ENCODE measurements at regions not wholly inside any gene's neighbourhood (a gene's known extent, or its start where the extent isn't known, plus 50 kb on each side); places are given as distances from the start of the nearest gene placed in this dataset.

DNA sequence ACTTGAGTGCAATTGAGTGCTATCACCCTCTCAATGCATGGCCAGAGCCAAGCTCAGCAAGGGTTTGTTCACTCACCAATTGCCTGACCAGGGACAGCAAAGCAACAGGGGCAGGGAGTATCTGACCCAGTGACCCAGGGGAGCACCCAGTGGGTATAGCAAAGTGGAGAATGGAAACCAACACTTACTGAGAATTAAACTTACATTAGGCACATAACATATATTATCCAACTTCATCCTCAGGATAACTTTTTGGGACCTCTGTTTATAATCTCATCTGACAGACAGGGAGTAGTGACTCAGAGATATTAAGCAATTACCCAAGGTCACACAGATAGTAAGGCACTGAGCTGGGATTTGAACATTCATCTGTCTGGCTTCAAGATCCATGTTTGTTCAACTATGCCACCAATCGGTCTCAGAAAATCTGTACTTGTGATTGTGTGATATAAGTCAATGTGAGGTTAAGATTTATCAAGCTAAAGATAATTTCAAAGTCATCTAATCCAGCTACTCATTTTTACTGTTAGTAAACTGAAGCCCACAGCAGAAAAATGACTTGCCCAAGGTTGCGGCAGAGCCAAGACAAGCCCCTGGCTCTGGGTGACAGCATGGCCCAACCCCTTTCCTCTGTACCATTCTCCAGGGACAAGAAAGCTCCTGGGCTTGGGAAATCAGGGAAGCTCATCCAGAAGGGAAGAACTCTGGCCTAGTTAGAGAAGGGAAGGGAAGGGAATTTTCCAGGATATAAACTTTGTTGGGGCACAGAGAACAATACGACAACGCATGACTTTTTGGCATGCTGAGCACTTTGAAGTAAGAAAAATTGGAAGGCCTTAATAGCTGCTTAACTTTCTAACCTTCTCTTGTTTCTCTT lies 138.0 kb upstream of the SMAD3 start:
- H3K27ac ChIP-seq (ENCODE audit: low read depth, low read length), result no peak overlapping the region
- peaks cover 2% of the 10 kb centered on the region for H3K27me3 ChIP-seq (ENCODE audit: control insufficient read depth, insufficient read depth, low read length)
- CTCF ChIA-PET, result interaction anchor here (0.8 kb wide), 1 partner anchor 8 kb away, joined by 3 read pairs; no protein-coding TSS in a partner anchor
- POLR2A ChIA-PET, result no interaction called here
- H3K4me3 ChIP-seq (ENCODE audit: low read depth, low read length), result no peak overlapping the region
- peaks cover 14% of the 10 kb centered on the region for H3K9me3 ChIP-seq (ENCODE audit: control insufficient read depth, insufficient read depth, low read length)
- DNase-seq (ENCODE audit: low read depth, low spot score), result no peak
- TF ChIP-seq, protein P1, sequence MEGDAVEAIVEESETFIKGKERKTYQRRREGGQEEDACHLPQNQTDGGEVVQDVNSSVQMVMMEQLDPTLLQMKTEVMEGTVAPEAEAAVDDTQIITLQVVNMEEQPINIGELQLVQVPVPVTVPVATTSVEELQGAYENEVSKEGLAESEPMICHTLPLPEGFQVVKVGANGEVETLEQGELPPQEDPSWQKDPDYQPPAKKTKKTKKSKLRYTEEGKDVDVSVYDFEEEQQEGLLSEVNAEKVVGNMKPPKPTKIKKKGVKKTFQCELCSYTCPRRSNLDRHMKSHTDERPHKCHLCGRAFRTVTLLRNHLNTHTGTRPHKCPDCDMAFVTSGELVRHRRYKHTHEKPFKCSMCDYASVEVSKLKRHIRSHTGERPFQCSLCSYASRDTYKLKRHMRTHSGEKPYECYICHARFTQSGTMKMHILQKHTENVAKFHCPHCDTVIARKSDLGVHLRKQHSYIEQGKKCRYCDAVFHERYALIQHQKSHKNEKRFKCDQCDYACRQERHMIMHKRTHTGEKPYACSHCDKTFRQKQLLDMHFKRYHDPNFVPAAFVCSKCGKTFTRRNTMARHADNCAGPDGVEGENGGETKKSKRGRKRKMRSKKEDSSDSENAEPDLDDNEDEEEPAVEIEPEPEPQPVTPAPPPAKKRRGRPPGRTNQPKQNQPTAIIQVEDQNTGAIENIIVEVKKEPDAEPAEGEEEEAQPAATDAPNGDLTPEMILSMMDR (IDR thresholded peaks at IDR 0.05; ENCODE audit: low read depth, low read length), result no peak

DNA sequence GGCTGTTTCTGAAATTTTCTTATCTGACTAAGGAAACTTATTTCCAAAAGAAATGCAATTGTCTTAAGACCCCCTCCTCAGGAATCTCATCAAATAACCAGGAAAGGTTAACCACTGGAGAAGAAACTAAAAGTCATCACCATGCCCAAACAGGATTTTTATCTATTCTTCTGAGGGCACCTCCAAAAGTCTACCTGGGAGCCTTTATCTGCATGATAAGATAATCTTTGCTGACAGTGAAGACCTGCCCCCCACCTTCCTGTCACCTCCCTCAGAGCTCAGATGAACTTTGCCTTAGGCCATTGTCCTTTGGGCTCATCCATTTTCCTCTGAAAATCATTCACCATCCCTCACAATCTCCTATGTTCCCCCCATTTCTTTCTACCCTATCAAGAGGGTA lies 137.3 kb upstream of the SMAD3 start:
- H3K9me3 ChIP-seq (ENCODE audit: control insufficient read depth, insufficient read depth, low read length), result peaks cover 8% of the 10 kb centered on the region
- CTCF ChIA-PET, result no interaction called here
- no peak overlapping the region for H3K27ac ChIP-seq (ENCODE audit: low read depth, low read length)
- no peak for DNase-seq (ENCODE audit: low read depth, low spot score)
- POLR2A ChIA-PET, result no interaction called here
- TF ChIP-seq, protein P1 (IDR thresholded peaks at IDR 0.05; ENCODE audit: low read depth, low read length), result no peak
- no peak overlapping the region for H3K4me3 ChIP-seq (ENCODE audit: low read depth, low read length)
- H3K27me3 ChIP-seq (ENCODE audit: control insufficient read depth, insufficient read depth, low read length), result peaks cover 2% of the 10 kb centered on the region

DNA sequence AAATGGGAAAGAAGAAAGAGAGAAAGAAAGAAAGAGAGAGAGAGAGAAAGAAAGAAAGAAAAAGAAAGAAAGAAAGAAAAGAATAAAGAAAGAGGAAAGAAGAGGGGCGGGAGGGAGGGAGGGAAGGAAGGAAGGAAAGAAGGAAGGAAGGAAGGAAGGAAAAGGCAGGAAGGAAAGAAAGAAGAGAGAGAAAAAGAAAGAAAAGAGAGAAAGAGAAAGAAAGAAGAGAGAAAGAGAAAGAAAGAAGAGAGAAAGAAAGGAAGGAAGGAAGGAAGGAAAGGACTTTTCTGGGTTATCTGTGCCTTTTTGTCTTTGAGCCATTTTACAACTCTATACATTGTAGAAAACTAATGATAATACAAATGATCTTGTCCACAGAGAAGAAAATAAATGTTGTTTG lies 136.6 kb upstream of the SMAD3 start:
- POLR2A ChIA-PET, result no interaction called here
- DNase-seq (ENCODE audit: low read depth, low spot score), result no peak
- H3K27ac ChIP-seq (ENCODE audit: low read depth, low read length), result no peak overlapping the region
- TF ChIP-seq, protein P1 (IDR thresholded peaks at IDR 0.05; ENCODE audit: low read depth, low read length), result no peak
- H3K4me3 ChIP-seq (ENCODE audit: low read depth, low read length), result no peak overlapping the region
- peaks cover 5% of the 10 kb centered on the region for H3K9me3 ChIP-seq (ENCODE audit: control insufficient read depth, insufficient read depth, low read length)
- CTCF ChIA-PET, result no interaction called here
- H3K27me3 ChIP-seq (ENCODE audit: control insufficient read depth, insufficient read depth, low read length), result peaks cover 2% of the 10 kb centered on the region

DNA sequence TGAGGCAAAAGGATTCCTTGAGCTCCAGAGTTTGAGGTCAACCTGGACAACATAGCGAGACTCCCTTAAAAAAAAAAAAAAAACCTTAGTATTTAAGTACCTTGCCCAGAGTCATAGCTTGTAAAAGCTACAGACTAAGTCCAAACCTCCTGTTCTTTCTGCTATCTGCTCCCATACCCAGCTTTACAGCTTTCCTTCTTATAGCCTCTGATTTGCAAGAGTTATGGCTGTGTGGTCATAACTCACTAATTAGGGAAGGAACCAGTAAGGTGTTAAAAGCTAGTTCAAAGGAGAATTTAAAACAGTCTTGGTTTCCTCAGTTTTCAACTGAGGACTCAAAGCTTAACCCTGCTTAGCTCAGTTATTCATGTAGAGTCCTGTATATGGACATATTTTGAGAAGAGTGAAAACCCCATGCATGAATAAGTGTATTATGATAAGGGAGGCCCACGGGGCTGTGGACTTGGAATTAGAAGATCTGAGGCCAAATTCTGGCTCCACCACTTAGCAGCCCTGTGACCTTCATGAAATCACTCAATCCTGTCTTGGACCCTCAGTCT lies 135.5 kb upstream of the SMAD3 start:
- Histone ChIP-seq H3K27ac (ENCODE audit: low read depth, low read length) (no peak overlapping the region), H3K9me3 (ENCODE audit: control insufficient read depth, insufficient read depth, low read length) (peaks cover 12% of the 10 kb centered on the region), H3K4me3 (ENCODE audit: low read depth, low read length) (no peak overlapping the region), H3K27me3 (ENCODE audit: control insufficient read depth, insufficient read depth, low read length) (peaks cover 2% of the 10 kb centered on the region)
- no peak for DNase-seq (ENCODE audit: low read depth, low spot score)
- CTCF ChIA-PET, result interaction anchor here (0.9 to 1.6 kb wide), 2 partner anchors 27 to 78 kb away, joined by 3 to 4 read pairs; no protein-coding TSS in a partner anchor
- POLR2A ChIA-PET, result interaction anchor here (0.7 kb wide), 1 partner anchor 364 kb away, joined by 3 read pairs; the partner anchor contains the start of gene LCTL
- TF ChIP-seq, protein P1 (IDR thresholded peaks at IDR 0.05; ENCODE audit: low read depth, low read length), result no peak
